22Rv1 (cell line): ENCODE measurements at regions not wholly inside any gene's neighbourhood (a gene's known extent, or its start where the extent isn't known, plus 50 kb on each side); places are given as distances from the start of the nearest gene placed in this dataset.

Experiments used
- ZFX ChIP-seq: fragments of 450-650 bp; IDR thresholded peaks from 2 replicates; pipeline ENCODE4 v1.6.1; 2017; ENCODE audit warnings: antibody characterized with exemption, borderline replicate concordance
- TF ChIP-seq, protein P1 (sequence below): fragments of 450-650 bp; IDR thresholded peaks from 2 replicates; pipeline ENCODE4 v1.5.1; 2017; ENCODE audit warnings: mild to moderate bottlenecking

DNA sequence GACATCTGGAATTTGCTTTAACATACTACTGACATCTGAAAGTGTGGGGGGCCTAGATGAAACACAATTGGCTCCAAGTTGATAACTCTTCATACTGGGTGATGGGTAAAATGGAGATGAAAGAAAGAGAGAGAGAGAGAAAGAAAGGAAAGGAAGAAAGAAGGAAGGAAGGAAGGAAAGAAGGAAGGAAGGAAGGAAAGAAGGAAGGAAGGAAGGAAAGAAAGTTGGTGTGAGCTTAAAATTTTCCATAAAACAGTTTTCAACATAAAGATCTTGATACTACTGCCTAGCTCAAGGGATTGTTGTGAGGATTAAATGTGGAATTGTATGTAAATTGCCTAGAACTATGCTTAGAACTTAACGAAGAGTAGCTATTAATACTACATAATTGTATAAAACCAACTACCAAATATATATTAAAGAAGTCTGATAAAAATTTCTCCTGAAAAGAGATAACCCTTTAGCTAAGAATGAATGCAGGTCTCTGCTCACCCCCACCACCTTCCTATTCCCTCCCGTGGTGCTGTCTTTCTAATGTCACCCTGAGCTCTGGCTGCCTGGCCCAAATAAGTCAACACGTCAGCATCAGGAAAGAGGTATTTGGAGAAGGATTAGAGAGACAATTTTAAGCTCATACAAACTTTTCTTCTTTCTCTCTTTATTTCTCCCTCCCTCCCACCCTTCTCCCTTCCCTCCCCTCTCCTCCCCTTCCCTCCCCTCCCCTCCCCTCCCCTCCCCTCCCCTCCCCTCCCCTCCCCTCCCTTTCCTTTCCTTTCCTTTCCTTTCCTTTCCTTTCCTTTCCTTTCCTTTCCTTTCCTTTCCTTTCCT is 89.3 kb upstream of the SGIP1 start:
- TF ChIP-seq, protein P1, sequence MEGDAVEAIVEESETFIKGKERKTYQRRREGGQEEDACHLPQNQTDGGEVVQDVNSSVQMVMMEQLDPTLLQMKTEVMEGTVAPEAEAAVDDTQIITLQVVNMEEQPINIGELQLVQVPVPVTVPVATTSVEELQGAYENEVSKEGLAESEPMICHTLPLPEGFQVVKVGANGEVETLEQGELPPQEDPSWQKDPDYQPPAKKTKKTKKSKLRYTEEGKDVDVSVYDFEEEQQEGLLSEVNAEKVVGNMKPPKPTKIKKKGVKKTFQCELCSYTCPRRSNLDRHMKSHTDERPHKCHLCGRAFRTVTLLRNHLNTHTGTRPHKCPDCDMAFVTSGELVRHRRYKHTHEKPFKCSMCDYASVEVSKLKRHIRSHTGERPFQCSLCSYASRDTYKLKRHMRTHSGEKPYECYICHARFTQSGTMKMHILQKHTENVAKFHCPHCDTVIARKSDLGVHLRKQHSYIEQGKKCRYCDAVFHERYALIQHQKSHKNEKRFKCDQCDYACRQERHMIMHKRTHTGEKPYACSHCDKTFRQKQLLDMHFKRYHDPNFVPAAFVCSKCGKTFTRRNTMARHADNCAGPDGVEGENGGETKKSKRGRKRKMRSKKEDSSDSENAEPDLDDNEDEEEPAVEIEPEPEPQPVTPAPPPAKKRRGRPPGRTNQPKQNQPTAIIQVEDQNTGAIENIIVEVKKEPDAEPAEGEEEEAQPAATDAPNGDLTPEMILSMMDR: no peak
- TF ChIP-seq ZFX: no peak
